SK-N-SH (cell line): ENCODE measurements at regions not wholly inside any gene's neighbourhood (a gene's known extent, or its start where the extent isn't known, plus 50 kb on each side); places are given as distances from the start of the nearest gene placed in this dataset.
A peak's percentile ranks its signal among the peaks of the same experiment; 100 is the strongest.

Source experiments
- CTCF ChIA-PET: fragments of 300-600, 350-600 bp; formaldehyde crosslinking; extraction: SDS; loops from one replicate; lab custom pipeline; 2021; lab: Yijun Ruan, JAX
- POLR2A ChIA-PET: fragments of 350-600 bp; sonication (Branson Sonifier 250); formaldehyde crosslinking; extraction: SDS; loops from one replicate; lab custom pipeline; 2020; ENCODE audit warnings: antibody characterized with exemption, inconsistent platforms; lab: Yijun Ruan, JAX
- DNase-seq: peaks from one replicate; pipeline ENCODE4 v3.0.0; 2012
- H2AFZ ChIP-seq: fragments of 200-600 bp; sonication (generic); 2 replicates; pipeline ENCODE4 v1.8.1; 2016; ENCODE audit warnings: antibody characterized with exemption, mild to moderate bottlenecking, low read depth
- H3F3A ChIP-seq: fragments of 200-600 bp; sonication (generic); replicated peaks from 2 replicates; pipeline ENCODE3; 2016; ENCODE audit warnings: antibody characterized with exemption, mild to moderate bottlenecking; ENCODE audit not compliant: insufficient read depth
- H3K27ac ChIP-seq, 2 experiments: fragments of 200-500 bp in 1 of 2; fragments of 200-600 bp in 1 of 2; sonication (Bioruptor generic) in 1 of 2; sonication (generic), shearing (Covaris generic) in 1 of 2; 2 replicates each; pipeline versions ENCODE4 v1.5.1 to v1.6.1; 2014 to 2016; ENCODE audit warnings: low read depth in 2 of 2, inconsistent platforms in 1 of 2, low read length in 1 of 2, mild to moderate bottlenecking in 1 of 2, mixed read lengths in 1 of 2
- H3K27me3 ChIP-seq: fragments of 200-600 bp; sonication (generic), shearing (Covaris generic); 2 replicates; pipeline ENCODE4 v1.6.1; 2016; ENCODE audit warnings: mixed run types; ENCODE audit not compliant: insufficient read depth
- H3K36me3 ChIP-seq, 2 experiments: fragments of 200-500 bp in 1 of 2; fragments of 200-600 bp in 1 of 2; sonication (Bioruptor generic) in 1 of 2; sonication (generic) in 1 of 2; replicated peaks in 1 of 2; 2 replicates each; pipeline versions ENCODE3 to v1.5.1; 2014 to 2016; ENCODE audit warnings: low read length in 1 of 2, mild to moderate bottlenecking in 1 of 2; ENCODE audit not compliant: insufficient read depth in 2 of 2, control insufficient read depth in 1 of 2
- H3K4me1 ChIP-seq, 2 experiments: fragments of 200-500 bp in 1 of 2; fragments of 200-600 bp in 1 of 2; sonication (Bioruptor generic) in 1 of 2; sonication (generic), shearing (Covaris generic) in 1 of 2; 2 replicates each; pipeline versions ENCODE4 v1.5.1 to v1.6.1; 2014 to 2016; ENCODE audit warnings: low read depth in 1 of 2, low read length in 1 of 2, mixed run types in 1 of 2; ENCODE audit not compliant: insufficient read depth in 2 of 2, control insufficient read depth in 1 of 2
- H3K4me2 ChIP-seq: fragments of 200-600 bp; sonication (generic), shearing (Covaris generic); 2 replicates; pipeline ENCODE4 v1.6.1; 2017; ENCODE audit warnings: mixed run types
- H3K4me3 ChIP-seq, 2 experiments: fragments of 200-500 bp in 1 of 2; fragments of 200-600 bp in 1 of 2; sonication (Bioruptor generic) in 1 of 2; sonication (generic), shearing (Covaris generic) in 1 of 2; 2 replicates each; pipeline versions ENCODE4 v1.5.1 to v1.8.1; 2014 to 2016; ENCODE audit warnings: low read depth in 2 of 2, inconsistent platforms in 1 of 2, low read length in 1 of 2, mild to moderate bottlenecking in 1 of 2, mixed read lengths in 1 of 2, moderate library complexity in 1 of 2
- H3K79me2 ChIP-seq: fragments of 200-600 bp; sonication (generic); 2 replicates; pipeline ENCODE4 v1.8.1; 2017; ENCODE audit warnings: mild to moderate bottlenecking; ENCODE audit not compliant: insufficient read depth
- H3K9ac ChIP-seq: fragments of 200-600 bp; sonication (generic); 2 replicates; pipeline ENCODE4 v1.6.1; 2017; ENCODE audit warnings: mixed run types
- H3K9me2 ChIP-seq: fragments of 200-600 bp; sonication (generic); 2 replicates; pipeline ENCODE4 v1.6.1; 2017; ENCODE audit warnings: mixed run types
- H3K9me3 ChIP-seq: fragments of 200-600 bp; sonication (generic); 2 replicates; pipeline ENCODE4 v1.6.1; 2017; ENCODE audit warnings: mixed run types, mild to moderate bottlenecking, moderate library complexity
- H4K20me1 ChIP-seq: fragments of 200-600 bp; sonication (generic); 2 replicates; pipeline ENCODE4 v1.6.1; 2017; ENCODE audit warnings: mild to moderate bottlenecking, mixed run types; ENCODE audit not compliant: insufficient read depth
- EP300 ChIP-seq, 2 experiments: IDR thresholded peaks; 2 replicates each; pipeline versions ENCODE4 v1.4.0 to v1.6.1; 2012; ENCODE audit warnings: borderline replicate concordance in 1 of 2, low read depth in 1 of 2, low read length in 1 of 2
- EZH2phosphoT487 ChIP-seq: fragments of 200-600 bp; sonication (generic); IDR thresholded peaks from 2 replicates; pipeline ENCODE4 v1.6.1; 2017; ENCODE audit warnings: low read depth, mixed run types, mild to moderate bottlenecking, antibody characterized with exemption, moderate library complexity, borderline replicate concordance
- FOSL2 ChIP-seq: IDR thresholded peaks from 2 replicates; pipeline ENCODE4 v1.4.0; 2012; ENCODE audit warnings: low read depth, mild to moderate bottlenecking, moderate library complexity, borderline replicate concordance
- FOXM1 ChIP-seq: IDR thresholded peaks from 2 replicates; pipeline ENCODE4 v1.4.0; 2012; ENCODE audit warnings: low read depth, mild to moderate bottlenecking
- IRF3 ChIP-seq: fragments of 150-350 bp; IDR thresholded peaks from 2 replicates; pipeline ENCODE4 v1.6.1; 2016; ENCODE audit warnings: mild to moderate bottlenecking, low read depth, low read length
- JUND ChIP-seq: IDR thresholded peaks from 2 replicates; pipeline ENCODE4 v1.4.0; 2012
- MEF2A ChIP-seq: IDR thresholded peaks from 2 replicates; pipeline ENCODE4 v1.4.0; 2012; ENCODE audit warnings: low read depth, borderline replicate concordance
- MXI1 ChIP-seq: IDR thresholded peaks from 2 replicates; pipeline ENCODE4 v1.6.1; 2012; ENCODE audit warnings: mild to moderate bottlenecking, low read depth, low read length, improper control_type of control experiment
- NFIC ChIP-seq: IDR thresholded peaks from 2 replicates; pipeline ENCODE4 v1.4.0; 2012; ENCODE audit warnings: borderline replicate concordance
- NRF1 ChIP-seq: IDR thresholded peaks from 2 replicates; pipeline ENCODE4 v1.6.1; 2012; ENCODE audit warnings: low read depth, mild to moderate bottlenecking, low read length
- POLR2AphosphoS5 ChIP-seq: IDR thresholded peaks from 2 replicates; pipeline ENCODE4 v1.6.1; 2012; ENCODE audit warnings: low read depth, low read length
- RCOR1 ChIP-seq: fragments of 150-350 bp; IDR thresholded peaks from 2 replicates; pipeline ENCODE4 v1.6.1; 2017; ENCODE audit warnings: antibody characterized with exemption, low read length
- REST ChIP-seq: IDR thresholded peaks from 2 replicates; pipeline ENCODE4 v1.6.1; 2012; ENCODE audit warnings: mild to moderate bottlenecking, low read depth, low read length, moderate library complexity
- SIN3A ChIP-seq: IDR thresholded peaks from 2 replicates; pipeline ENCODE4 v1.6.1; 2012; ENCODE audit warnings: low read depth, mild to moderate bottlenecking, low read length, moderate library complexity, borderline replicate concordance
- TAF1 ChIP-seq: IDR thresholded peaks from 2 replicates; pipeline ENCODE4 v1.6.1; 2012; ENCODE audit warnings: low read depth, mild to moderate bottlenecking, low read length, moderate library complexity, borderline replicate concordance
- USF1 ChIP-seq: IDR thresholded peaks from 2 replicates; pipeline ENCODE4 v1.4.0; 2012; ENCODE audit warnings: low read depth, borderline replicate concordance
- USF2 ChIP-seq: fragments of 150-350 bp; IDR thresholded peaks from 2 replicates; pipeline ENCODE4 v1.6.1; 2017; ENCODE audit warnings: antibody characterized with exemption, low read length, low read depth, borderline replicate concordance
- YY1 ChIP-seq: IDR thresholded peaks from 2 replicates; pipeline ENCODE4 v1.4.0; 2012; ENCODE audit warnings: low read depth, mild to moderate bottlenecking
- ZBTB33 ChIP-seq: IDR thresholded peaks from 2 replicates; pipeline ENCODE4 v1.4.0; 2012; ENCODE audit warnings: low read depth, borderline replicate concordance
- WGBS: methylation state at CpG from one replicate; pipeline ENCODE4 v1.1.6; 2017; ENCODE audit warnings: low lambda C conversion rate; 5-methylcytosine and 5-hydroxymethylcytosine counted together

GRCh38 chr14:71361874-71362273 lies 454.6 kb downstream of the PCNX1 start (continued):
- no peak for TF ChIP-seq REST

GRCh38 chr14:71362282-71362681 lies 455.0 kb downstream of the PCNX1 start:
- H3K36me3 ChIP-seq = no peaks in the 10 kb centered on the region
- peaks cover 98% of the 10 kb centered on the region for H3K79me2 ChIP-seq
- peak overlapping the region in 1 of 2 experiments; percentile 72; a peak in 2 of 4 replicates for H3K27ac ChIP-seq
- H3K4me2 ChIP-seq = no peak overlapping the region
- no peak overlapping the region for H3K4me3 ChIP-seq
- DNase-seq = no peak
- H2AFZ ChIP-seq = no peak overlapping the region
- no peaks in the 10 kb centered on the region for H3K27me3 ChIP-seq
- 87% methylated on average over 2 of the region's 2 CpGs for WGBS
- no peaks in the 10 kb centered on the region for H3K9me2 ChIP-seq
- no peaks in the 10 kb centered on the region for H3F3A ChIP-seq
- POLR2A ChIA-PET = no interaction called here
- H3K4me1 ChIP-seq = peaks cover 24 to 41% of the 10 kb centered on the region in 2 experiments
- CTCF ChIA-PET = interaction anchor here (1.3 to 2.0 kb wide), 2 partner anchors 196 to 391 kb away, joined by 3 to 6 read pairs; no protein-coding TSS in a partner anchor
- no peaks in the 10 kb centered on the region for H4K20me1 ChIP-seq
- H3K9me3 ChIP-seq = no peaks in the 10 kb centered on the region
- H3K9ac ChIP-seq = no peak overlapping the region
- no peak for TF ChIP-seq POLR2AphosphoS5
- TF ChIP-seq FOXM1 = no peak
- TF ChIP-seq USF1 = no peak
- TF ChIP-seq TAF1 = no peak
- TF ChIP-seq YY1 = no peak
- TF ChIP-seq IRF3 = no peak
- no peak for TF ChIP-seq EP300 (IDR thresholded peaks at IDR 0.05; ENCODE audit: borderline replicate concordance in 1 of 2, low read depth in 1 of 2, low read length in 1 of 2)
- TF ChIP-seq EZH2phosphoT487 = no peak
- no peak for TF ChIP-seq MEF2A
- no peak for TF ChIP-seq NFIC
- no peak for TF ChIP-seq FOSL2
- TF ChIP-seq REST = no peak
- TF ChIP-seq SIN3A = no peak
- TF ChIP-seq ZBTB33 = no peak
- TF ChIP-seq USF2 = no peak
- no peak for TF ChIP-seq RCOR1
- TF ChIP-seq MXI1 = no peak
- TF ChIP-seq NRF1 = no peak
- TF ChIP-seq JUND = no peak
